ENCODE measurements at regions not wholly inside any gene's neighbourhood (a gene's known extent, or its start where the extent isn't known, plus 50 kb on each side); places are given as distances from the start of the nearest gene placed in this dataset.

- DNase-seq (ENCODE audit: low spot score in 2 of 2) (no peak), ATAC-seq (replicated peaks; ENCODE audit: extremely low read depth, poor library complexity, severe bottlenecking) (no peak)
- Mint-ChIP-seq H3K4me3 (no peak overlapping the region), H3K27me3 (peaks cover 9% of the 10 kb centered on the region), H3K36me3 (ENCODE audit: insufficient read depth) (no peaks in the 10 kb centered on the region), H3K4me1 (no peaks in the 10 kb centered on the region), H3K9me3 (no peaks in the 10 kb centered on the region), H3K27ac (ENCODE audit: low read depth) (no peak overlapping the region)
Observed at GRCh38 chr2:19140463-19141208, 217.8 kb downstream of the OSR1 start.

GRCh38 chr2:19139386-19139785 is 219.0 kb downstream of the OSR1 start:
- H3K9me3 Mint-ChIP-seq: no peaks in the 10 kb centered on the region
- H3K36me3 Mint-ChIP-seq (ENCODE audit: insufficient read depth): no peaks in the 10 kb centered on the region
- no peak for ATAC-seq (replicated peaks; ENCODE audit: extremely low read depth, poor library complexity, severe bottlenecking)
- no peak for DNase-seq (ENCODE audit: low spot score in 2 of 2)
- no peak overlapping the region for H3K4me3 Mint-ChIP-seq
- H3K4me1 Mint-ChIP-seq: no peaks in the 10 kb centered on the region
- peaks cover 9% of the 10 kb centered on the region for H3K27me3 Mint-ChIP-seq
- H3K27ac Mint-ChIP-seq (ENCODE audit: low read depth): no peak overlapping the region

GRCh38 chr2:19138264-19138825 is 220.1 kb downstream of the OSR1 start:
- ATAC-seq (replicated peaks; ENCODE audit: extremely low read depth, poor library complexity, severe bottlenecking): no peak
- H3K4me1 Mint-ChIP-seq: no peaks in the 10 kb centered on the region

DNA sequence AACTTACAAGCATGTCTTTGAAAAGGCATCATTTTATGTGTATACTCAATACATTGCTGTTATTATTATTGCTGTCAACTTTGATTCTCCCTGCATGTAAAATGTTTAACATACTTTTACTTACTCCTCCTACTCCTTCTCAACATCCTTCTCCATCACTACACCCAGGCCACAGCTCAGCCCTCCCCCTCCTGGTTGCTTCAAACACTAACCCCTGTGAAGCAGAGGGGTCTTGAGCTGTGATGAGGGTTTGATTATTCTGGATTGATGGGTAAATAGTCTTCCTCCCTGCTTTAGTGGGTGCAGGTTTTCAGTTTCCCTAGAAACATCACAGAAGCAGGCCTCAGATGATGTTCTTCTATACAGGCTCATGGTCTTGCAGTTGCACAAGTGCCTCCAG is 221.0 kb downstream of the OSR1 start:
- Mint-ChIP-seq H3K36me3 (ENCODE audit: insufficient read depth) (no peaks in the 10 kb centered on the region), H3K27ac (ENCODE audit: low read depth) (no peak overlapping the region), H3K27me3 (peaks cover 9% of the 10 kb centered on the region), H3K4me3 (no peak overlapping the region), H3K4me1 (no peaks in the 10 kb centered on the region), H3K9me3 (no peaks in the 10 kb centered on the region)
- DNase-seq (ENCODE audit: low spot score in 2 of 2) (no peak), ATAC-seq (replicated peaks; ENCODE audit: extremely low read depth, poor library complexity, severe bottlenecking) (no peak)

More at GRCh38 chr2:19138264-19138825, 220.1 kb downstream of the OSR1 start:
- DNase-seq (ENCODE audit: low spot score in 2 of 2): no peak
- Mint-ChIP-seq H3K27ac (ENCODE audit: low read depth) (no peak overlapping the region), H3K27me3 (peaks cover 9% of the 10 kb centered on the region), H3K36me3 (ENCODE audit: insufficient read depth) (no peaks in the 10 kb centered on the region), H3K9me3 (no peaks in the 10 kb centered on the region), H3K4me3 (no peak overlapping the region)

DNA sequence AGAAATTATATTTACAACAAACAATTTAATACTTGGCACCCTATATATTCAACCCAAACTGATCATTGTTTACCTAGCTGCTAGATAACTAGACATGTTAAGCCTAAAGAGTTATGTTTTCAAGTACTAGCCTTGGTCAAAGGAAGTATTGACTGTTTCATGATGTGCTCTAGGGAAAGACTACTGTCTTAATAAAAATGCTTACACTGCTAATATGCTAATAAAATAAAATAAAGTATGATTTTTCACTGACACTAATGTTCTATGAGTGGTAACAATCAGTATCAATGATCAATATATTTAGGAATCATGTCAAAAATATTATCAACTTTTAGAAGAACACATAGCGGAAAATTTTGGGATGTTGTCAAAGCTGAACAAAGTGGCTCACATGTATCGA is 225.5 kb downstream of the OSR1 start:
- no peak overlapping the region for H3K4me3 Mint-ChIP-seq
- H3K4me1 Mint-ChIP-seq: no peaks in the 10 kb centered on the region
- ATAC-seq (replicated peaks; ENCODE audit: extremely low read depth, poor library complexity, severe bottlenecking) (no peak), DNase-seq (ENCODE audit: low spot score in 2 of 2) (no peak)
- no peaks in the 10 kb centered on the region for H3K9me3 Mint-ChIP-seq
- H3K27me3 Mint-ChIP-seq: peaks cover 6% of the 10 kb centered on the region
- H3K27ac Mint-ChIP-seq (ENCODE audit: low read depth): no peak overlapping the region
- no peaks in the 10 kb centered on the region for H3K36me3 Mint-ChIP-seq (ENCODE audit: insufficient read depth)

DNA sequence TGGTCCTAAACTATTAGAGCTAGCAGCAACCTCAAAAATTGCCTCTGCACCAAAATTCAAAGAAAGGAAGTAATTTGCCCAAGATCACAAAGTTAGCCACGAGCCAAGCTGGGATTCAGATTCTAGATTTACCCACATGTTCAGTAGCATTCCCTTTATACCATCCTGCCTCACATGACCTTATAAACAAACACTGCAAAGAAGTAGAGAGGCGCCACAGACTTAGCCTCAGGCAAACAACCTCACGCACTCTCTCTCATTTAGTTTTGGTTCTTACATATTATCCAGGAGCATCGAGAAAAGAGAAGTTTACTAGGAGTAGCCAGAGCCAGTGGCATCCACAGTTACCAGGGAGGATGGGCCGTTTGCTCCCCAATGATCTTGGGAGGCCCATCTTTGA is 226.6 kb downstream of the OSR1 start:
- ATAC-seq (replicated peaks; ENCODE audit: extremely low read depth, poor library complexity, severe bottlenecking) (no peak), DNase-seq (ENCODE audit: low spot score in 2 of 2) (no peak)
- H3K27me3 Mint-ChIP-seq: no peaks in the 10 kb centered on the region
- no peak overlapping the region for H3K4me3 Mint-ChIP-seq
- H3K4me1 Mint-ChIP-seq: no peaks in the 10 kb centered on the region
- H3K9me3 Mint-ChIP-seq: no peaks in the 10 kb centered on the region
- no peak overlapping the region for H3K27ac Mint-ChIP-seq (ENCODE audit: low read depth)
- H3K36me3 Mint-ChIP-seq (ENCODE audit: insufficient read depth): no peaks in the 10 kb centered on the region

- H3K4me1 Mint-ChIP-seq: no peaks in the 10 kb centered on the region
- no peak overlapping the region for H3K27ac Mint-ChIP-seq (ENCODE audit: low read depth)
- H3K36me3 Mint-ChIP-seq (ENCODE audit: insufficient read depth): no peaks in the 10 kb centered on the region
- ATAC-seq (replicated peaks; ENCODE audit: extremely low read depth, poor library complexity, severe bottlenecking) (no peak), DNase-seq (ENCODE audit: low spot score in 2 of 2) (no peak)
- no peaks in the 10 kb centered on the region for H3K27me3 Mint-ChIP-seq
- H3K9me3 Mint-ChIP-seq: no peaks in the 10 kb centered on the region
- no peak overlapping the region for H3K4me3 Mint-ChIP-seq
Observed at GRCh38 chr2:19128148-19128547, 230.3 kb downstream of the OSR1 start.

DNA sequence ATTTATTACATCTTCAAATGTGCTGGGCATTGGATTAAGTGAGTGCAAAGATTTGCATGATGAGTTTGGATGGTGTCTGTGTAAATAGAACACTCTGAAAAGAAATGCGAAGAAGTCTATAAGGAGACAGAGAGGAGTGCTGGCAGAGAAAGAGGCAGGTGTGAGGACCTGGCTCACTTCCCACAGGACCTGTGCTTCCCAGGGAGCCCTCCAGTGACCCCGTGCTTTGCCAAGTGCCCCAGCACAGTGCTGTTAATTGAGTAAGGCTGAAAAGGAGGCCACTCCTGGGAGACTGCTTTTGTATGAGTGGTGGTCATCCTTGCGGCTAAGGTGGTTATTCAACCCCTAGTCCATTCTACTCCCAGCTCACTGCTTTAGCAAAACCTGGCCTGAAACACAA is 230.8 kb downstream of the OSR1 start:
- Mint-ChIP-seq H3K9me3 (no peaks in the 10 kb centered on the region), H3K36me3 (ENCODE audit: insufficient read depth) (no peaks in the 10 kb centered on the region), H3K27ac (ENCODE audit: low read depth) (no peak overlapping the region), H3K4me3 (no peak overlapping the region), H3K4me1 (no peaks in the 10 kb centered on the region), H3K27me3 (no peaks in the 10 kb centered on the region)
- no peak for ATAC-seq (replicated peaks; ENCODE audit: extremely low read depth, poor library complexity, severe bottlenecking)
- no peak for DNase-seq (ENCODE audit: low spot score in 2 of 2)

GRCh38 chr2:19125901-19126680 is 232.3 kb downstream of the OSR1 start:
- no peak for ATAC-seq (replicated peaks; ENCODE audit: extremely low read depth, poor library complexity, severe bottlenecking)
- Mint-ChIP-seq H3K9me3 (no peaks in the 10 kb centered on the region), H3K27me3 (no peaks in the 10 kb centered on the region), H3K36me3 (ENCODE audit: insufficient read depth) (no peaks in the 10 kb centered on the region), H3K4me1 (no peaks in the 10 kb centered on the region), H3K27ac (ENCODE audit: low read depth) (no peak overlapping the region), H3K4me3 (no peak overlapping the region)
- no peak for DNase-seq (ENCODE audit: low spot score in 2 of 2)

- no peak overlapping the region for H3K4me3 Mint-ChIP-seq
- no peaks in the 10 kb centered on the region for H3K36me3 Mint-ChIP-seq (ENCODE audit: insufficient read depth)
- H3K27me3 Mint-ChIP-seq: no peaks in the 10 kb centered on the region
- no peak overlapping the region for H3K27ac Mint-ChIP-seq (ENCODE audit: low read depth)
- no peaks in the 10 kb centered on the region for H3K9me3 Mint-ChIP-seq
- no peaks in the 10 kb centered on the region for H3K4me1 Mint-ChIP-seq
- ATAC-seq (replicated peaks; ENCODE audit: extremely low read depth, poor library complexity, severe bottlenecking): no peak
- no peak for DNase-seq (ENCODE audit: low spot score in 2 of 2)
Observed at GRCh38 chr2:19124135-19124534, 234.3 kb downstream of the OSR1 start.

DNA sequence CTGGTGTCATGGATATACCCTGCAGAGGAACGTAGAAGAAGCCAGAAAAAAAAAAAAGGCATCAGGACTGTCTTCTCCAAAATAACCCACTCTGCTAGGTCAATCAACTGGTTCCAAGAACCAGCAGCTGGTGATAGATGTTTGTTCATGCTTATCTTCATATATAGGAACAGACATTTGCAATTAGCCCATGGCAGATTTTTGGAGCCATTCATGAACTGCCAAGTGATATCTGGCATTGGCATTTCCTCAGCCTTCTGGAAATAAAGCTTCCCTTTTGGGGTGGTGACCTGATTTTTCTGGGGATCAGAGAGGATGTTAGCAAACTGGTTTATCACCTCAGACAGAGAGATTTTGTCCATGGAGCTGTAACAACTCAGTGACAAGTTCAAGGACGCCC is 234.9 kb downstream of the OSR1 start:
- no peaks in the 10 kb centered on the region for H3K36me3 Mint-ChIP-seq (ENCODE audit: insufficient read depth)
- no peaks in the 10 kb centered on the region for H3K27me3 Mint-ChIP-seq
- no peak for DNase-seq (ENCODE audit: low spot score in 2 of 2)
- H3K9me3 Mint-ChIP-seq: no peaks in the 10 kb centered on the region
- ATAC-seq (replicated peaks; ENCODE audit: extremely low read depth, poor library complexity, severe bottlenecking): no peak
- H3K27ac Mint-ChIP-seq (ENCODE audit: low read depth): no peak overlapping the region
- no peak overlapping the region for H3K4me3 Mint-ChIP-seq
- no peaks in the 10 kb centered on the region for H3K4me1 Mint-ChIP-seq

DNA sequence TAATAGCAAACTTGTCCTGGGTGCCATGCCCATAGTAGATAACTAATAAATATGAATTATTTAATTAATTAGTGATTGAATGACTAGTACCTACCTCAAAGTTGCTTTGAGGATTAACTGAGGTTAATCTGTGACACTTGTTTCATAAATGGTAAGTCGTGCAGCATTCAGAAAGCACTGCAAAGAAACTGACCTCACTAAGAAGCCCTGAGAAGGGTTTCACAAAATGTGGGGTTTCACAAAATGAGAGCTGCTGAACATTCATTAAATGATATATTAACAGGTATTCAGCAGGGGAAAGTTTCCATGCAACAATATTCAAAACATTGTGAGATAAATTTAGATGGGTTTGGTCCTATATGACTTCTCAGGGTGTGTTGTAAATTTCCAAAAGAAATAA is 236.2 kb downstream of the OSR1 start:
- no peaks in the 10 kb centered on the region for H3K27me3 Mint-ChIP-seq
- no peak overlapping the region for H3K27ac Mint-ChIP-seq (ENCODE audit: low read depth)
- H3K4me1 Mint-ChIP-seq: no peaks in the 10 kb centered on the region
- no peaks in the 10 kb centered on the region for H3K36me3 Mint-ChIP-seq (ENCODE audit: insufficient read depth)
- H3K4me3 Mint-ChIP-seq: no peak overlapping the region
- ATAC-seq (replicated peaks; ENCODE audit: extremely low read depth, poor library complexity, severe bottlenecking) (no peak), DNase-seq (ENCODE audit: low spot score in 2 of 2) (no peak)
- peaks cover 6% of the 10 kb centered on the region for H3K9me3 Mint-ChIP-seq

Data from central memory CD8-positive, alpha-beta T cell (primary cell).